HEK293 (cell line): ENCODE measurements at regions not wholly inside any gene's neighbourhood (a gene's known extent, or its start where the extent isn't known, plus 50 kb on each side); places are given as distances from the start of the nearest gene placed in this dataset.

Experiments used
- TCF7L2 ChIP-seq: IDR thresholded peaks from 2 replicates; pipeline ENCODE4 v1.6.1; 2011; ENCODE audit warnings: low read depth, mild to moderate bottlenecking, inconsistent platforms, low read length, moderate library complexity, borderline replicate concordance
- ZBTB7A ChIP-seq: fragments of 450-650 bp; formaldehyde crosslinking; IDR thresholded peaks from 2 replicates; pipeline ENCODE4 v1.5.1; 2016; ENCODE audit warnings: low read depth, missing biosample characterization, missing genetic modification characterization
- ZNF10 ChIP-seq: fragments of 450-650 bp; formaldehyde crosslinking; IDR thresholded peaks from 2 replicates; pipeline ENCODE4 v1.5.1; 2017; ENCODE audit warnings: missing biosample characterization, missing genetic modification characterization
- ZNF121 ChIP-seq: fragments of 450-650 bp; formaldehyde crosslinking; IDR thresholded peaks from 2 replicates; pipeline ENCODE4 v1.5.1; 2016; ENCODE audit warnings: missing biosample characterization, missing genetic modification characterization
- ZNF274 ChIP-seq, 2 experiments: fragments of 200-500 bp in 1 of 2; fragments of 450-650 bp in 1 of 2; sonication (Bioruptor generic) in 1 of 2; formaldehyde crosslinking in 1 of 2; IDR thresholded peaks; 2 replicates each; pipeline versions ENCODE4 v1.5.1 to v1.6.1; 2014 to 2016; ENCODE audit warnings: borderline replicate concordance in 1 of 2, inconsistent platforms in 1 of 2, low read length in 1 of 2, missing biosample characterization in 1 of 2, missing genetic modification characterization in 1 of 2
- ZNF518A ChIP-seq: fragments of 450-650 bp; formaldehyde crosslinking; conservative IDR thresholded peaks from 2 replicates; pipeline ENCODE4 v1.5.1; 2016; ENCODE audit warnings: low read depth, missing biosample characterization, missing genetic modification characterization
- ZNF626 ChIP-seq: fragments of 450-650 bp; sonication (Bioruptor Pico); formaldehyde crosslinking; IDR thresholded peaks from 2 replicates; pipeline ENCODE4 v1.5.1; 2018; ENCODE audit warnings: missing biosample characterization, missing genetic modification characterization, inconsistent platforms
- ZNF776 ChIP-seq: fragments of 450-650 bp; formaldehyde crosslinking; IDR thresholded peaks from 2 replicates; pipeline ENCODE4 v1.5.0; 2017; ENCODE audit warnings: missing biosample characterization, missing genetic modification characterization, borderline replicate concordance

GRCh38 chr1:30490554-30491053 is 232.8 kb downstream of the MATN1 start:
- TF ChIP-seq ZNF10 (tag by site-specific recombination), result no peak
- no peak for TF ChIP-seq ZNF518A
- no peak for TF ChIP-seq ZNF274 (IDR thresholded peaks at IDR 0.05; ENCODE audit: low read length)
- TF ChIP-seq ZNF274 (tag by site-specific recombination; IDR thresholded peaks at IDR 0.05; ENCODE audit: borderline replicate concordance), result no peak
- no peak for TF ChIP-seq ZNF626
- TF ChIP-seq ZNF121 (tag by site-specific recombination), result no peak
- no peak for TF ChIP-seq TCF7L2
- no peak for TF ChIP-seq ZNF776 (tag by site-specific recombination)
- no peak for TF ChIP-seq ZBTB7A (tag by site-specific recombination)
